H9 (cell line): ENCODE measurements at regions not wholly inside any gene's neighbourhood (a gene's known extent, or its start where the extent isn't known, plus 50 kb on each side); places are given as distances from the start of the nearest gene placed in this dataset.

Source experiments
- DNase-seq: peaks from one replicate; pipeline ENCODE4 v3.0.0-alpha.2; 2017
- H2AFZ ChIP-seq: one replicate; pipeline ENCODE4 v1.6.1; 2013; ENCODE audit warnings: mild to moderate bottlenecking, low read length, control low read depth, moderate library complexity
- H2AK5ac ChIP-seq: 2 replicates; pipeline ENCODE4 v1.6.1; 2013; ENCODE audit warnings: low read length, control low read depth, mixed read lengths; ENCODE audit not compliant: insufficient read length
- H2BK120ac ChIP-seq: one replicate; pipeline ENCODE4 v1.6.1; 2013; ENCODE audit warnings: low read depth, mild to moderate bottlenecking, low read length, control low read depth, inconsistent platforms; ENCODE audit not compliant: poor library complexity, severe bottlenecking
- H2BK12ac ChIP-seq: 2 replicates; pipeline ENCODE4 v1.6.1; 2013; ENCODE audit warnings: low read length, control low read depth, mixed read lengths, low read depth; ENCODE audit not compliant: insufficient read length
- H2BK15ac ChIP-seq: 2 replicates; pipeline ENCODE4 v1.6.1; 2013; ENCODE audit warnings: low read depth, low read length, control low read depth
- H2BK20ac ChIP-seq: one replicate; pipeline ENCODE4 v1.6.1; 2013; ENCODE audit warnings: low read depth, mild to moderate bottlenecking, low read length, control low read depth, inconsistent platforms; ENCODE audit not compliant: poor library complexity, severe bottlenecking
- H2BK5ac ChIP-seq: 2 replicates; pipeline ENCODE4 v1.6.1; 2013; ENCODE audit warnings: low read length, control low read depth, mixed read lengths; ENCODE audit not compliant: insufficient read length
- H3K14ac ChIP-seq: 2 replicates; pipeline ENCODE4 v1.6.1; 2013; ENCODE audit warnings: low read length, control low read depth; ENCODE audit not compliant: insufficient read depth
- H3K18ac ChIP-seq: 2 replicates; pipeline ENCODE4 v1.6.1; 2013; ENCODE audit warnings: low read depth, mild to moderate bottlenecking, mixed read lengths, low read length, control low read depth; ENCODE audit not compliant: insufficient read length
- H3K23ac ChIP-seq: 2 replicates; pipeline ENCODE4 v1.6.1; 2013; ENCODE audit warnings: low read length, control low read depth, mixed read lengths, low read depth; ENCODE audit not compliant: insufficient read length
- H3K23me2 ChIP-seq: 2 replicates; pipeline ENCODE4 v1.6.1; 2013; ENCODE audit warnings: low read depth, mild to moderate bottlenecking, mixed read lengths, low read length, control low read depth; ENCODE audit not compliant: insufficient read length, poor library complexity, severe bottlenecking
- H3K27ac ChIP-seq: 2 replicates; pipeline ENCODE4 v1.5.1; 2013; ENCODE audit warnings: low read length, control low read depth, mixed read lengths, low read depth; ENCODE audit not compliant: insufficient read length
- H3K27me3 ChIP-seq: 2 replicates; pipeline ENCODE4 v1.6.1; 2013; ENCODE audit warnings: low read length, control low read depth, inconsistent platforms; ENCODE audit not compliant: insufficient read depth
- H3K4ac ChIP-seq: 2 replicates; pipeline ENCODE4 v1.6.1; 2013; ENCODE audit warnings: low read depth, mild to moderate bottlenecking, control low read depth, inconsistent platforms, low read length, moderate library complexity
- H3K4me1 ChIP-seq: 2 replicates; pipeline ENCODE4 v1.6.1; 2013; ENCODE audit warnings: low read length, control low read depth, inconsistent platforms; ENCODE audit not compliant: insufficient read depth
- H3K4me2 ChIP-seq: 2 replicates; pipeline ENCODE4 v1.6.1; 2013; ENCODE audit warnings: low read length, control low read depth, mixed read lengths; ENCODE audit not compliant: insufficient read length, insufficient read depth
- H3K56ac ChIP-seq: 2 replicates; pipeline ENCODE4 v1.6.1; 2013; ENCODE audit warnings: low read depth, mild to moderate bottlenecking, mixed read lengths, low read length, control low read depth; ENCODE audit not compliant: insufficient read length
- H3K79me1 ChIP-seq: 2 replicates; pipeline ENCODE4 v1.6.1; 2013; ENCODE audit warnings: low read depth, mild to moderate bottlenecking, moderate library complexity, low read length, control low read depth, inconsistent platforms; ENCODE audit not compliant: insufficient read depth, poor library complexity, severe bottlenecking
- H3K79me2 ChIP-seq: 2 replicates; pipeline ENCODE4 v1.6.1; 2013; ENCODE audit warnings: low read length, control low read depth, inconsistent platforms; ENCODE audit not compliant: insufficient read depth
- H3K9ac ChIP-seq: 2 replicates; pipeline ENCODE4 v1.6.1; 2013; ENCODE audit warnings: low read length, control low read depth, mixed read lengths; ENCODE audit not compliant: insufficient read length; ENCODE audit errors: extremely low read depth
- H3K9me3 ChIP-seq: one replicate; pipeline ENCODE4 v1.6.1; 2013; ENCODE audit warnings: low read depth, low read length, inconsistent platforms; ENCODE audit not compliant: control insufficient read depth
- H3T11ph ChIP-seq: one replicate; pipeline ENCODE4 v1.6.1; 2013; ENCODE audit warnings: mild to moderate bottlenecking, low read length, control low read depth, inconsistent platforms
- H4K20me1 ChIP-seq: one replicate; pipeline ENCODE4 v1.6.1; 2013; ENCODE audit not compliant: control insufficient read depth, insufficient read length, insufficient read depth
- H4K5ac ChIP-seq: 2 replicates; pipeline ENCODE4 v1.6.1; 2013; ENCODE audit warnings: low read depth, mild to moderate bottlenecking, mixed read lengths, low read length, control low read depth; ENCODE audit not compliant: insufficient read length
- H4K8ac ChIP-seq: replicated peaks from 2 replicates; pipeline ENCODE4 v1.6.1; 2013; ENCODE audit warnings: low read length, control low read depth, mixed read lengths, low read depth; ENCODE audit not compliant: insufficient read length
- H4K91ac ChIP-seq: 2 replicates; pipeline ENCODE4 v1.6.1; 2013; ENCODE audit warnings: low read depth, mild to moderate bottlenecking, moderate library complexity, mixed read lengths, low read length, control low read depth; ENCODE audit not compliant: insufficient read length
- H3K27ac Mint-ChIP-seq, 3 experiments: 2 replicates in 2 of 3; 3 replicates in 1 of 3; pipeline ENCODE4 v1.8.0; 2020 to 2021; ENCODE audit warnings: mixed read lengths in 3 of 3, mild to moderate bottlenecking in 1 of 3, moderate library complexity in 1 of 3
- H3K27me3 Mint-ChIP-seq: 2 replicates; pipeline ENCODE4 v1.8.0; 2021; ENCODE audit warnings: low read depth, mild to moderate bottlenecking, moderate library complexity, mixed read lengths
- H3K36me3 Mint-ChIP-seq, 3 experiments: 2 replicates in 2 of 3; 3 replicates in 1 of 3; pipeline ENCODE4 v1.8.0; 2020 to 2021; ENCODE audit warnings: low read depth in 3 of 3, mixed read lengths in 3 of 3; ENCODE audit not compliant: insufficient read depth in 1 of 3
- H3K4me1 Mint-ChIP-seq, 2 experiments: 2 replicates each; pipeline ENCODE4 v1.8.0; 2020; ENCODE audit warnings: mixed read lengths in 2 of 2
- H3K4me3 Mint-ChIP-seq, 2 experiments: 2 replicates in 1 of 2; 3 replicates in 1 of 2; pipeline ENCODE4 v1.8.0; 2020 to 2021; ENCODE audit warnings: mild to moderate bottlenecking in 2 of 2, mixed read lengths in 2 of 2, moderate library complexity in 1 of 2
- H3K9me3 Mint-ChIP-seq, 2 experiments: 2 replicates in 1 of 2; 3 replicates in 1 of 2; pipeline ENCODE4 v1.8.0; 2020; ENCODE audit warnings: mild to moderate bottlenecking in 2 of 2, mixed read lengths in 2 of 2, moderate library complexity in 1 of 2
- WGBS: extraction: QIAGEN DNeasy Blood & Tissue Kit; methylation state at CpG from one replicate; pipeline ENCODE4 v1.1.7; 2013; ENCODE audit warnings: missing lambda C conversion rate, low lambda C conversion rate, mixed read lengths; ENCODE audit not compliant: insufficient read length; ENCODE audit errors: extremely low coverage; 5-methylcytosine and 5-hydroxymethylcytosine counted together
- TF ChIP-seq, protein P1 (sequence below): fragments of 200-600 bp; sonication (generic); conservative IDR thresholded peaks from 3 replicates; pipeline ENCODE4 v1.8.0; 2021; ENCODE audit warnings: antibody characterized with exemption, mild to moderate bottlenecking

DNA sequence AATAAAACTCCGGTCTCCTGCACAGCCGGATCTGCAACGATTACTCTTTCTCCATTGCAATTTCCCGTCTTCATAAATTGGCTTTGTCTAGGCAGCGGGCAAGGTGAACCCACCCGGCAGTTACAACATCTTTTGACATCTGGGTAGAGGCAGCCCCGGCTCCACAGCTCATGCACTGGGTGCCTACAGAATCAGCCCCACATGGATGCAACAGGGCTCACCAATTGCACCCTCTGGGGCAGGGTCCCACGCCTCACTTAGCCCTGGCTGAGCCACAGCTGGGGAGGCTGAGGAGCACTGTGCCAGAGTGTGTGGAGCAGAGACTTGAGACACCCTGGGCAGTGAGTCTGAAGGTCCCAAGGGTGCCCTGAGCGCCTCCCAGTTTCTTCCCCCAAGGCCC, 710.2 kb downstream of the TBC1D22A start:
- TF ChIP-seq, protein P1, sequence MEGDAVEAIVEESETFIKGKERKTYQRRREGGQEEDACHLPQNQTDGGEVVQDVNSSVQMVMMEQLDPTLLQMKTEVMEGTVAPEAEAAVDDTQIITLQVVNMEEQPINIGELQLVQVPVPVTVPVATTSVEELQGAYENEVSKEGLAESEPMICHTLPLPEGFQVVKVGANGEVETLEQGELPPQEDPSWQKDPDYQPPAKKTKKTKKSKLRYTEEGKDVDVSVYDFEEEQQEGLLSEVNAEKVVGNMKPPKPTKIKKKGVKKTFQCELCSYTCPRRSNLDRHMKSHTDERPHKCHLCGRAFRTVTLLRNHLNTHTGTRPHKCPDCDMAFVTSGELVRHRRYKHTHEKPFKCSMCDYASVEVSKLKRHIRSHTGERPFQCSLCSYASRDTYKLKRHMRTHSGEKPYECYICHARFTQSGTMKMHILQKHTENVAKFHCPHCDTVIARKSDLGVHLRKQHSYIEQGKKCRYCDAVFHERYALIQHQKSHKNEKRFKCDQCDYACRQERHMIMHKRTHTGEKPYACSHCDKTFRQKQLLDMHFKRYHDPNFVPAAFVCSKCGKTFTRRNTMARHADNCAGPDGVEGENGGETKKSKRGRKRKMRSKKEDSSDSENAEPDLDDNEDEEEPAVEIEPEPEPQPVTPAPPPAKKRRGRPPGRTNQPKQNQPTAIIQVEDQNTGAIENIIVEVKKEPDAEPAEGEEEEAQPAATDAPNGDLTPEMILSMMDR, result no peak
- H3K9me3 ChIP-seq, result peaks cover 86% of the 10 kb centered on the region
- H3K23me2 ChIP-seq, result no peaks in the 10 kb centered on the region
- no peak overlapping the region for H3T11ph ChIP-seq
- no peaks in the 10 kb centered on the region for H3K4me1 ChIP-seq
- no peak overlapping the region for H3K23ac ChIP-seq
- no peak overlapping the region for H4K8ac ChIP-seq
- H3K4me2 ChIP-seq, result no peak overlapping the region
- no peak for DNase-seq
- no peak overlapping the region for H3K56ac ChIP-seq
- H3K27ac ChIP-seq, result no peak overlapping the region
- Mint-ChIP-seq H3K9me3 (peaks cover 80 to 96% of the 10 kb centered on the region in 2 experiments), H3K36me3 (peaks cover 0 to 40% (median 5%) of the 10 kb centered on the region in 3 experiments; a peak in 5 of 7 replicates), H3K4me3 (no peak overlapping the region), H3K27ac (peak overlapping the region in 1 of 3 experiments; percentile 85; a peak in 1 of 7 replicates), H3K27me3 (peaks cover 4% of the 10 kb centered on the region), H3K4me1 (no peaks in the 10 kb centered on the region)
- H2BK5ac ChIP-seq, result no peak overlapping the region
- no peak overlapping the region for H3K18ac ChIP-seq
- no peak overlapping the region for H2BK120ac ChIP-seq
- H2AFZ ChIP-seq, result no peak overlapping the region
- no peaks in the 10 kb centered on the region for H3K79me1 ChIP-seq
- H2BK12ac ChIP-seq, result no peak overlapping the region
- no peaks in the 10 kb centered on the region for H4K20me1 ChIP-seq
- no peak overlapping the region for H2BK20ac ChIP-seq
- no peak overlapping the region for H2AK5ac ChIP-seq
- WGBS, result no CpG with 5 or more reads among the region's 9 CpGs
- H3K4ac ChIP-seq, result no peak overlapping the region
- no peaks in the 10 kb centered on the region for H3K79me2 ChIP-seq
- H3K27me3 ChIP-seq, result no peaks in the 10 kb centered on the region
- H4K5ac ChIP-seq, result no peak overlapping the region
- H3K9ac ChIP-seq, result no peak overlapping the region
- no peak overlapping the region for H2BK15ac ChIP-seq
- H3K14ac ChIP-seq, result no peak overlapping the region
- no peak overlapping the region for H4K91ac ChIP-seq
